Right lobe of liver (tissue), 4 donors: ENCODE measurements at regions not wholly inside any gene's neighbourhood (a gene's known extent, or its start where the extent isn't known, plus 50 kb on each side); places are given as distances from the start of the nearest gene placed in this dataset.

Experiments
- POLR2A ChIP-seq: fragments of 450-650 bp; IDR thresholded peaks from one replicate; pipeline ENCODE4 v1.6.1; 2017; ENCODE audit warnings: antibody characterized with exemption, mild to moderate bottlenecking
- TF ChIP-seq, protein P1 (sequence below), 4 donors: fragments of 200-600 bp in 3 of 4; fragments of 450-650 bp in 1 of 4; IDR thresholded peaks; one replicate each; pipeline versions ENCODE4 v1.5.1 to v1.8.0; 2016 to 2022; ENCODE audit warnings: antibody characterized with exemption in 4 of 4, mild to moderate bottlenecking in 2 of 4
- donor health status: DM: no; HTN: no; CAD: no.
- donor health status: DM: no; HTN: no; CAD: no.
- donor health status: DM: no; HTN: yes; CAD: no.

DNA sequence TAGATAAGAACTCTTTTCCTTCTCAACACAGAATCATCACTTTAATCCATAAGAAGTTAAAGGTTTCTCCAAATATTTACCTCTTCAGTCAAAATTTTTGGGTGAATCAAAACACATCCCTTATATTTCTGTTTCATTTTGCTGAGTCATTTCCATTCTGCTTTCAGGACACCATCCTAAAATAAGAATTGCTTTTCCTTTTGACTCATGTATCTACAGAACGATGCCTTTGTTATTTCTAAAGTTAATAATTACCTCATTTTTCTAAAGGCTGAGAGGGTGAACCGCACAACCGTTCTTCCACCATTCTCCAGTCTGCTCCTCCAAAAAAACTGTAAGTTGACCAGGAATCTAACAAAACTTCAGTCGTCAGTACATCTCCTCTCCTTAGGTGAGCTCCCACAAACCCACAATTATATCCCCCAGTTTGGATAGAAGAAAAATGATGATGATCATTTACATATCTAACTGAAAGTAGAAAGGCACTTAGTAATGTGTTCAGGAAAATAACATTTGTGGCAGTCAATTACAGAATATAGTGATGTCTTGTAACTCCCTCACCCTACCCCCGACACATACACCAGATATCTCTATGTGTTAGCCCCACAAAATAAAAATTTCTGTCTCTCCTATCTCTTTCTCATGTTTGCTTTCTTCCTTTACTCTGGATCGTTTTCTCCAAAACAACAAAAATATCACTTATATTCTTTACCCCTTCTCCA lies 162.5 kb downstream of the RAD51AP2 start:
- no peak for TF ChIP-seq POLR2A
- TF ChIP-seq, protein P1, sequence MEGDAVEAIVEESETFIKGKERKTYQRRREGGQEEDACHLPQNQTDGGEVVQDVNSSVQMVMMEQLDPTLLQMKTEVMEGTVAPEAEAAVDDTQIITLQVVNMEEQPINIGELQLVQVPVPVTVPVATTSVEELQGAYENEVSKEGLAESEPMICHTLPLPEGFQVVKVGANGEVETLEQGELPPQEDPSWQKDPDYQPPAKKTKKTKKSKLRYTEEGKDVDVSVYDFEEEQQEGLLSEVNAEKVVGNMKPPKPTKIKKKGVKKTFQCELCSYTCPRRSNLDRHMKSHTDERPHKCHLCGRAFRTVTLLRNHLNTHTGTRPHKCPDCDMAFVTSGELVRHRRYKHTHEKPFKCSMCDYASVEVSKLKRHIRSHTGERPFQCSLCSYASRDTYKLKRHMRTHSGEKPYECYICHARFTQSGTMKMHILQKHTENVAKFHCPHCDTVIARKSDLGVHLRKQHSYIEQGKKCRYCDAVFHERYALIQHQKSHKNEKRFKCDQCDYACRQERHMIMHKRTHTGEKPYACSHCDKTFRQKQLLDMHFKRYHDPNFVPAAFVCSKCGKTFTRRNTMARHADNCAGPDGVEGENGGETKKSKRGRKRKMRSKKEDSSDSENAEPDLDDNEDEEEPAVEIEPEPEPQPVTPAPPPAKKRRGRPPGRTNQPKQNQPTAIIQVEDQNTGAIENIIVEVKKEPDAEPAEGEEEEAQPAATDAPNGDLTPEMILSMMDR (IDR thresholded peaks at IDR 0.05) = no peak
